Stimulated activated CD4-positive, alpha-beta T cell treated with anti-CD3 and anti-CD28 coated beads, Interleukin-1b, Interleukin-23, amount 100 ng/mL, for 4 hours (primary cell): ENCODE measurements at regions not wholly inside any gene's neighbourhood (a gene's known extent, or its start where the extent isn't known, plus 50 kb on each side); places are given as distances from the start of the nearest gene placed in this dataset.
"Not testable (repeated sequence)": the region's sequence is repeated elsewhere in the genome, so short reads cannot be mapped to it uniquely, and the experiment has no call there.

Experiments
- DNase-seq, 2 donors: peaks; one replicate each; pipeline ENCODE4 v3.0.0-alpha.2; 2020; ENCODE audit warnings: low read depth in 2 of 2

DNA sequence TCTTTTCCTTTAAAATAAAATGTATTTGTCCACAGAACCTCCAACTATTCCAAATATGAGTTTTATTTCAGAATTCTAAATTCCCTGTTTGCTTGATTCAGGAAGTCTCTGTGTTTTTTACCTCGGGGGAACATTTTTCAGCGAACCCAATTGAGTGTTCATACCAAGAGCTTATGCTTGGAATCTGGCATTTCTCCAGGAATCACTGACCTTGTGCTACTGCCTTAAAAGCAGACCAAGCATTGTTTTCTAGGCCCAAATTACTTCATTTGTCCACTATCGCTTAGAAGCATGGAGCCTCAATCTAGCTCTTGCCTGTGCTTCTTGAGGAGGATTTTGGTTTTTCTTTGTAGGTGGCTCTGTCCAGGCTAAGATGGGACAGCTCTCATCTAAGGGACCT lies 59.4 kb downstream of the EBLN1 start:
- DNase-seq, result no peak

- no peak for DNase-seq
Observed at GRCh38 chr10:22156750-22157149, 61.1 kb downstream of the EBLN1 start.

- no peak for DNase-seq
Observed at GRCh38 chr10:22152403-22152802, 65.4 kb downstream of the EBLN1 start.

DNA sequence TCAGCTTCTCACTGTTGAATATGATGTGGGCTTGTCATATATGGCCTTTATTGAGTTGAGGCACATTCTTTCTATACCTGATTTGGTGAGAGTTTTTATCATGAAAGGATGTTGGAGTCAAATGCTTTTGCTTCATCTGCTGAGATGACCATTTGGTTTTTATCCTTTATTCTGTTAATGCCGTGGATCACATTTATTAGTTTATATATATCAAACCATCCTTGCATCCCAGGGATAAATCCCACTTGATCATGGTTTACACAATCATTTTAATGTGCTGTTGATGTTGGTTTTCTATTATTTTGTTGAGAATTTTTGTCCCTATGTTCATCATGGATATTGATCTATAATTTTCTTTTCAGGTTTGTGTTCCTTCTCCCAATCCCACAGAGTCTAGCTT lies 67.0 kb downstream of the EBLN1 start:
- no peak for DNase-seq

GRCh38 chr10:22148961-22149360 lies 68.9 kb downstream of the EBLN1 start:
- no peak for DNase-seq

- DNase-seq, result not testable (repeated sequence)
Observed at GRCh38 chr10:22145873-22146272, 71.9 kb downstream of the EBLN1 start.

DNA sequence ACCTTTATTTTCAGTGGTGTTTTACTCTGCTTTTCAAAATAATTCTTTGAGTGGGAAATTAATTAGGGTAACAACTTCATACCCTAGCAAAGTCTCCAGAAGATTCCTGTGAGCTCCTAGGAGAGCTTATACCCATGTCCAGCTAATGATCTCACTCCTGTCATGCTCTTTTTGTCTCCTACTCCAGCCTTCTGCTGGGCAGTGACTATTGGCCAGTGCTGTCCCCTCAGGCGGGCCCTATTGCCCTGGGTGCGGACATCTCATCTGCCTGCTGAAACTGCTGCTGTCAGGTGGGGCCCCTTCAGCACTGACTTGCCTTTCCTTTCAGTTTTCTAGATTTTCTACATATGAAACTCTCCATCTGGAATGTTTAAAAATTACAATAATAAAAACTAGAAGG lies 80.3 kb downstream of the EBLN1 start:
- no peak for DNase-seq

DNA sequence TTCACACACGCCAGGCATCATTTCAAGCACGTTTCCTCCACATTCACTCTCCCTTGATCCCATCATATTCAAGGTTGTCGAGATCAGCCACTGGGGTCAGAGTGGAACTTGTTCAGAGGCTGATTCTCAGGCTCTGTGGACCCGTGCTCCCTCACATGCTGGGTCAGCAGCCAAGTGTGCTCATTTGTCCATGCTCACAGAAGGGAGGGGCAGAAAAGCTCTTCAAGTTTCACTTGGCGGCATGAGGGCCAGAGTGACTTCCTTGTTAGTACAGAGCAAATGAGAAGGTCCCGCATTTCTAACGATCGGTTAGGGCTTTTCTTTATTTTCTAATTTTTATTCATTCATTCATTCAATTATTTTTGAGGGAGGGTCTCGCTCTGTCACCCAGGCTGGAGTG lies 82.2 kb downstream of the EBLN1 start:
- DNase-seq, result no peak

DNA sequence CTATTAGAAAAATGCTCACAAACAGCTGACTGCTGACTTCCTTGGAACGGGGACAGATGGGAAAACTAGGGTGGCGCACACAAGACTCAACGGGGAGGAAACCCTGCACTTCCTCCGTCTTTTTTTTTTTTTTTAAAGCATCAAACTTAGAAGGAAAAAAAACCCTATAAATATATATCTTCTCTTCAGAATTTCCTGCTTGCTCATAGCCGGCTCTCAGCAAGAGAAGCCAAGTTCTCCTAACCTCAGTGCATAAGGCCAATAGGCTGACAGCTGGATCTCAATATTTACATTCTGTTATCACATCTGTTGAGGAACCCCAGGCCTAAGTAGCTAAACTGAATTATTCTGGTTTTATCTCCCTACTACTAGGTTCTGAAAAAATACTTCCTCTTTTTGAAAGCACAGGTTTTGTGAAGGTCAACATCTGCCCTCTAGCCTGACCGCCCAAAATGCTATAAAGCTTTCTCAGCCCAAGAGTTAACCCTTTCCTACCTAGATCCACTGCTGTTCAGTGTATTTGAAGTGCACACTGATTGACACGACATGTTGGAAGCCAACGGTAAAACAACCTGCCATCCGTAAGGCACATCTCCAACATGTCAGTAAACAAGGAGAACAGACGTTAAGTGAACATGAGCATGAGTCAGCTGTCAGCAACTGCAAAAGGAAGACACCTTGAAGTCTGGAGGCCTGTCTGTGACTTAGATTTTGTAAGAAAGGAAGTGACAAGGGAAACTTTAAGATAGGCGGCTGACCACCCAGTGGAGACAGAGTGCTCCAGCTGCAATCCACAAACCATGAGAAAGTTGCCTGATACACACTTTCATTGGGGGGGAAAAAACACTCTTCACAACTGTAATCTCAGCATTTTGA lies 83.8 kb downstream of the EBLN1 start:
- DNase-seq, result no peak

DNA sequence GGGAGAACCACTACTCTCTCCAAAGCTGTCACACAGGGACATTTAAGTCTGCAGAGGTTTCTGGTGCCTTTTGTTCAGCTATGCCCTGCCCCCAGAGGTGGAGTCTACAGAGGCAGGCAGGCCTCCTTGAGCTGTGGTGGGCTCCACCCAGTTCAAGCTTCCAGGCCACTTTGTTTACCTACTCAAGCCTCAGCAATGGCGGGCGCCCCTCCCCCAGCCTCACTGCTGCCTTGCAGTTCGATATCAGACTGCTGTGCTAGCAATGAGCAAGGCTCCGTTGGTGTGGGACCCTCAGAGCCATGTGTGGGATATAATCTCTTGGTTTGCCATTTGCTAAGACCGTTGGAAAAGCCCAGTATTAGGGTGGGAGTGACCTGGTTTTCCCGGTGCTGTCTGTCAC lies 87.0 kb downstream of the EBLN1 start:
- DNase-seq, result not testable (repeated sequence)

- DNase-seq, result not testable (repeated sequence)
Observed at GRCh38 chr10:22129612-22130011, 88.2 kb downstream of the EBLN1 start.

GRCh38 chr10:22121181-22121580 lies 96.6 kb downstream of the EBLN1 start:
- DNase-seq, result not testable (repeated sequence)

DNA sequence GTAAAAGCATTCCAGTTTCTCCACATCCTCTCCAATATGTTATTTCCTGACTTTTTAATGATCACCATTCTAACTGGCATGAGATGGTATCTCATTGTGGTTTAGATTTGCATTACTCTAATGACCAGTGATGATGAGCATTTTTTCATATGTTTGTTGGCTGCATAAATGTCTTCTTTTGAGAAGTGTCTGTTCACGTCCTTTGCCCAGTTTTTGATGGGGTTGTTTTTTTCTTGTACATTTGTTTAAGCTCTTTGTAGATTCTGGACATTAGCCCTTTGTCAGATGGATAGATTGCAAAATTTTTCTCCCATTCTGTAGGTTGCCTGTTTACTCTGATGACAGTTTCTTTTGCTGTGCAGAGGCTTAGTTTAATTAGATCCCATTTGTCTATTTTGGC lies 97.7 kb downstream of the EBLN1 start:
- not testable (repeated sequence) for DNase-seq

GRCh38 chr10:22119575-22119974 lies 98.2 kb downstream of the EBLN1 start:
- not testable (repeated sequence) for DNase-seq

GRCh38 chr10:22111705-22112104 lies 106.1 kb downstream of the EBLN1 start:
- DNase-seq, result no peak

- DNase-seq, result no peak
Observed at GRCh38 chr10:22111260-22111659, 106.6 kb downstream of the EBLN1 start.

DNA sequence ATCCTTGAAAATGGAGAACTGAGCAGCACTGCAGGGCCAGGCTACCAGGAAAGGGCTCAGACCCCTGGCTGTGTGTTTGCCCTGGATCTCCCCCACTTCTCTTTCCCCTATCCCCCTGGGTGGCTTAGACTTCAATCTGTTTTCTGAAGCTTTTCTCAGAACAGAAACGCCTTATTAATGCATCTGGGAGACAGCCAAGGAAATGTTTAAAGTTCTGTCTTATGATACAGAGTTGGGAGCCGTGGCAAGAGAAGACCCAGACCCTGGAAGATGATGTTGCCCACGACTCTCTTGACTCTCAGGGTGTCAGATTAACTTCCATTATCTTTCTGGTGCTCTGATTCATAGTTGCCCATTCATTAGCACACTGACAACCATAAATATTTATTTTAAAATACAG lies 107.1 kb downstream of the EBLN1 start:
- no peak for DNase-seq

DNA sequence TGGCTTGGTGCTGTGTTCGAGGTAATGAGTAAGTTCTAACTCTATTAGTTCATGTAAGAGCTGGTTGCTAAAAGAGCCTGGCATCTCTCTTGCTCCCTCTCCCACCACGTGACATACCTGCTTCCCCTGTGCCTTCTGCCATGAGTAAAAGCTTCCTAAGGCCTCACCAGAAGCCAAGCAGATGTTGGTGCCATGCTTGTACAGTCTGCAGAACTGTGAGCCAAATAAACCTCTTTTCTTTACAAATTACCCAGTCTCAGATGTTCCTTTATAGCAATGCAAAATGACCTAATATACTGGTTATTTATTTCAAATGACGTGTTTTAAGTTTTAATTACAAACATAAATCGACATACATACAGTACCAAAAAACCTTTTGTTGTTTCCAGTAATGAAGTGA lies 101.7 kb upstream of the DNAJC1 start:
- DNase-seq, result no peak

DNA sequence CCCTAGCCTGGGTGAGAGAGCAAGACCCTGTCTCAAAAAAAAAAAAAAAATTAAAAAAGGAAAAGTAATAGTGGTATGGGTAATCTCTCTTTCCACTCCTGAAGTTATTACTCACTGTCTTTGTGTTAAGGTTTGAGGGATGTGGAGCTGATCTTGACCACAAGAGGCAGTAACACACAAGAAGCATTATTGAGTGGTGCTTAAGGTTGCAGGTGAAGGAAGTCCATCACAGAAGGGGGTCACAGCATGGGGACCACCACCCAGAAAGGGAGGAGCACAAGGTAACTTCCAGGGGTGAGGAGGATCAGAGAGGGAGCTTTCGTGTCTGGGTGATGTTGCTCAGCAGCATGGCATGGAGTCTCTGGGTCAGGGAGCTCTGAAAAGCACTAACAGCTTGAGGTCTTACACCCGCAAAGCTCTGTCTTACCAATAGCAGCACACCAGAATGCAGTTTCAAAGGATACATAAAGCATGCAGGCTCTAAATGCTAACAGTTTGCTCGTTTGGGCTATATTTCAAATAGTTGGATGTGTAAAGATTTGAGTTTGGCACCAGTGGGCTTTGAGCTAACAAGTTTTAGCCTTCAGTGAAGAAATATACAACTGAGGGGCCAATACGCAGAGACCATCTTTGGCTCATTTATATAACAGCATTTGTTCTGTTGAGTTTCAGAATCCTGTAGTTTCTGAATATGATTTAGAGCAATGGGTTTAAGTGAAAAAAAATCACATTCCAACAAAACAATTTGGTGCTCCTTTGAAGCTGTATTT lies 100.4 kb upstream of the DNAJC1 start:
- peak in 1 of 2 donors; percentile 0 for DNase-seq

- DNase-seq, result no peak
Observed at GRCh38 chr10:22097696-22098095, 94.2 kb upstream of the DNAJC1 start.

GRCh38 chr10:22091260-22091659 lies 87.7 kb upstream of the DNAJC1 start:
- not testable (repeated sequence) for DNase-seq

GRCh38 chr10:22087402-22087738 lies 83.8 kb upstream of the DNAJC1 start:
- DNase-seq, result no peak

DNA sequence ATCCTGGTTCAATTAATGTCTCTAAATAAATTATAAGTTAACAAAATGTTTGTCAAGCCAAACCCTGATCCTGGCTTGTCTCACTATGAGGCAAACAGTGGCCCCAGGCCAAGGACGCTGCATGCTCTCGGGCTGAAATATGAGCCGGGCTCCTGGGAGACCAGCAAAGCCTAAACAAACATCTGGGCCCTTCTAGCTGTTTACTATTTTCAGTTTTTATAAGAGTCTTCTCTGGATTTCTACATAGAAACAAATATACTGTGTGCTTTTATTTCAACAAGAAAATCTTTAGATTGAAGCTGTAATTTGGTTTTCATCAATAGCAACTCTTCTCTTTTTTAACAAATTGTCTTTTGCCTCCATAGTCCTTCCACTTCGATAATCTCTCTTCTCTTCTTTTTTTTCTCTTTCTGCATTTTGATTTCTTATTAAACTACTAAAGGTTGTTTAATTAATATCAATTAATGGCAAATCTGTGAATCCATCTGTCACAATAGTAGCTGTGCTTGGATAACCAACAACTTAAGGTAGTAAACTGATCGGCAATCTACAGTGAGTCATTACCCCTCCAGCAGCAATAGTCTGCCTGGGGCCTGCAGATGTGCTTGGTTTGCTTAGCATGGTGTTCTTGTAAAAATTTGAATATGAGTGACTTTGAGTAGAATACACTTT lies 83.3 kb upstream of the DNAJC1 start:
- DNase-seq, result no peak
